MM.1S (cell line): ENCODE measurements at regions not wholly inside any gene's neighbourhood (a gene's known extent, or its start where the extent isn't known, plus 50 kb on each side); places are given as distances from the start of the nearest gene placed in this dataset.

Source experiments
- DNase-seq: peaks from one replicate; pipeline ENCODE4 v3.0.0-alpha.2; 2015
- H2AFZ ChIP-seq: fragments of 300-600 bp; sonication (generic); 2 replicates; pipeline ENCODE4 v1.6.0; 2016; ENCODE audit warnings: antibody characterized with exemption, low read length
- H3F3A ChIP-seq: fragments of 300-600 bp; sonication (generic); 2 replicates; pipeline ENCODE4 v1.6.1; 2016; ENCODE audit warnings: mild to moderate bottlenecking, antibody characterized with exemption, low read length, moderate library complexity, mixed read lengths; ENCODE audit not compliant: insufficient read depth
- H3K27ac ChIP-seq: fragments of 300-600 bp; sonication (generic); 2 replicates; pipeline ENCODE4 v1.5.1; 2016; ENCODE audit warnings: mild to moderate bottlenecking, low read length
- H3K27me3 ChIP-seq: fragments of 300-600 bp; sonication (generic); replicated peaks from 2 replicates; pipeline ENCODE4 v1.6.0; 2016; ENCODE audit warnings: low read length; ENCODE audit not compliant: insufficient read depth
- H3K36me3 ChIP-seq: fragments of 300-600 bp; sonication (generic); replicated peaks from 2 replicates; pipeline ENCODE4 v1.6.1; 2016; ENCODE audit warnings: mild to moderate bottlenecking, low read length, mixed read lengths; ENCODE audit not compliant: insufficient read depth
- H3K4me1 ChIP-seq: fragments of 300-600 bp; sonication (generic); 2 replicates; pipeline ENCODE4 v1.6.1; 2016; ENCODE audit warnings: low read length, mixed read lengths
- H3K4me2 ChIP-seq: fragments of 300-600 bp; sonication (generic); 2 replicates; pipeline ENCODE4 v1.6.0; 2016; ENCODE audit warnings: low read depth, low read length
- H3K4me3 ChIP-seq: fragments of 300-600 bp; sonication (generic); 2 replicates; pipeline ENCODE4 v1.5.1; 2016; ENCODE audit warnings: low read length, mixed read lengths
- H3K79me2 ChIP-seq: fragments of 300-600 bp; sonication (generic); 2 replicates; pipeline ENCODE4 v1.6.1; 2016; ENCODE audit warnings: mixed run types, low read length, mixed read lengths
- H3K9ac ChIP-seq: fragments of 300-600 bp; sonication (generic); 2 replicates; pipeline ENCODE4 v1.6.1; 2016; ENCODE audit warnings: low read length, mixed read lengths
- H3K9me2 ChIP-seq: fragments of 300-600 bp; sonication (generic); replicated peaks from 2 replicates; pipeline ENCODE4 v1.6.1; 2016; ENCODE audit warnings: mild to moderate bottlenecking, low read length, mixed read lengths; ENCODE audit not compliant: insufficient read depth
- H3K9me3 ChIP-seq: fragments of 300-600 bp; sonication (generic); replicated peaks from 2 replicates; pipeline ENCODE4 v1.6.1; 2016; ENCODE audit warnings: mild to moderate bottlenecking, low read length, mixed read lengths; ENCODE audit not compliant: insufficient read depth
- H4K20me1 ChIP-seq: fragments of 300-600 bp; sonication (generic); 2 replicates; pipeline ENCODE4 v1.6.1; 2016; ENCODE audit warnings: mild to moderate bottlenecking, low read length, moderate library complexity, mixed read lengths; ENCODE audit not compliant: insufficient read depth
- CTCF ChIP-seq: fragments of 300-600 bp; sonication (generic); IDR thresholded peaks from 2 replicates; pipeline ENCODE4 v1.5.1; 2016; ENCODE audit warnings: antibody characterized with exemption, low read length, mixed read lengths
- EZH2 ChIP-seq: fragments of 300-600 bp; sonication (generic); optimal IDR thresholded peaks from 2 replicates; pipeline ENCODE3; 2017; ENCODE audit warnings: low read depth, mild to moderate bottlenecking, antibody characterized with exemption, low read length, mixed read lengths
- EZH2phosphoT487 ChIP-seq: fragments of 300-600 bp; sonication (generic); IDR thresholded peaks from 2 replicates; pipeline ENCODE4 v1.6.1; 2018; ENCODE audit warnings: antibody characterized with exemption, low read length

- Histone ChIP-seq H3K36me3 (no peaks in the 10 kb centered on the region), H3K79me2 (no peaks in the 10 kb centered on the region), H3K4me1 (no peaks in the 10 kb centered on the region), H3F3A (no peaks in the 10 kb centered on the region), H3K27ac (no peak overlapping the region), H3K4me2 (no peak overlapping the region), H3K9me2 (no peaks in the 10 kb centered on the region), H2AFZ (no peak overlapping the region), H4K20me1 (no peaks in the 10 kb centered on the region), H3K4me3 (no peak overlapping the region), H3K9me3 (no peaks in the 10 kb centered on the region), H3K9ac (no peak overlapping the region), H3K27me3 (no peaks in the 10 kb centered on the region)
- no peak for TF ChIP-seq EZH2phosphoT487
- no peak for TF ChIP-seq CTCF
- no peak for TF ChIP-seq EZH2
- no peak for DNase-seq
These were observed 97.7 kb upstream of the TBC1D5 start for GRCh38 chr3:17840126-17840525.

GRCh38 chr3:17836919-17837318, 94.5 kb upstream of the TBC1D5 start:
- no peaks in the 10 kb centered on the region for H3K36me3 ChIP-seq
- no peak for DNase-seq
- no peaks in the 10 kb centered on the region for H3F3A ChIP-seq
- H3K27me3 ChIP-seq = no peaks in the 10 kb centered on the region
- no peak overlapping the region for H3K4me2 ChIP-seq
- H3K9me3 ChIP-seq = no peaks in the 10 kb centered on the region
- no peaks in the 10 kb centered on the region for H3K79me2 ChIP-seq
- no peak overlapping the region for H3K27ac ChIP-seq
- no peaks in the 10 kb centered on the region for H3K4me1 ChIP-seq
- no peak overlapping the region for H3K9ac ChIP-seq
- no peaks in the 10 kb centered on the region for H3K9me2 ChIP-seq
- no peak overlapping the region for H2AFZ ChIP-seq
- H4K20me1 ChIP-seq = no peaks in the 10 kb centered on the region
- H3K4me3 ChIP-seq = no peak overlapping the region
- no peak for TF ChIP-seq EZH2phosphoT487
- TF ChIP-seq EZH2 = no peak
- TF ChIP-seq CTCF = no peak

DNA sequence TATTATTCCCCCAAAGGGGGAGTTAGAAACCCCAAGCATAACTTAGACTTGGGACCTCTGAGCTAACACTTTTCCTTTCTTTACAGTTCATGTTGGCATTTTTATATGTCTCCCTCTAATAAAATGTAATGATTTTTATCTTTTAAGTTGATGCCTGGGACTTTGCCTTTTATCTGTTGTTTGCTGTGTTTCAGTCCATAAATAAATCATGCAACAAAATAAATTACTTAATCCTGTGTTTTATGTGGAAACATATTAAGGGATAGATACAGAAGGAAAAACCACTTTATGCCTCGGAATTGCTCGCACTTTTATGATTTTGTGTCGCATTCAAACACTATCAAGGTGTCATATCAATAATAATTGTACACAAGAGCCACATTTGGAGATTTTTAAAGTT, 93.7 kb upstream of the TBC1D5 start:
- Histone ChIP-seq H3K9me2 (no peaks in the 10 kb centered on the region), H3F3A (no peaks in the 10 kb centered on the region), H3K9me3 (no peaks in the 10 kb centered on the region), H3K9ac (no peak overlapping the region), H3K27me3 (no peaks in the 10 kb centered on the region), H2AFZ (no peak overlapping the region), H3K79me2 (no peaks in the 10 kb centered on the region), H4K20me1 (no peaks in the 10 kb centered on the region), H3K4me3 (no peak overlapping the region), H3K4me2 (no peak overlapping the region), H3K36me3 (no peaks in the 10 kb centered on the region), H3K4me1 (no peaks in the 10 kb centered on the region), H3K27ac (no peak overlapping the region)
- TF ChIP-seq CTCF (no peak), EZH2 (no peak), EZH2phosphoT487 (no peak)
- DNase-seq = no peak
